ENCODE measurements at regions not wholly inside any gene's neighbourhood (a gene's known extent, or its start where the extent isn't known, plus 50 kb on each side); places are given as distances from the start of the nearest gene placed in this dataset.

DNA sequence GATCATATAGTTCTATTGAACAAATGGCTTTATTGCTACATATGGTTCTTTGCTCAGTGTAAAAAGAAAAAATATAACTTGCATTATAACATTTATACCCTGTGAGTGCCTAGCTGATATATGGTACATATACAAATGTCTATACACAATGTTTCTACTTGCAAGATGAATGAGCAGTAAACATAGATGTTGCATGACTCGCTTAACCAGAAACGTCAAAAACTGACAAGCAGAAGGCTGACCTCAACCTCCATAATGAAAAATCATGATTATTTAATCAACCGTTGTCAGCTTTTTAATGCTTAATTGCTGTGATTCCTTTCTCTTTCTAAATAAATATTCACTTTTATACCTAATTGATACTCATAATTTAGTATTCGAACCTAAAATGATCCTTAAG is 183.3 kb downstream of the PTN start:
- CTCF ChIA-PET: no interaction called here
- POLR2A ChIA-PET: no interaction called here
- TF ChIP-seq FOXA1 (IDR thresholded peaks at IDR 0.05) (no peak), TARDBP (IDR thresholded peaks at IDR 0.05) (no peak), SUZ12 (IDR thresholded peaks at IDR 0.05) (no peak), SP1 (IDR thresholded peaks at IDR 0.05) (no peak), ARNT (IDR thresholded peaks at IDR 0.05) (no peak), BHLHE40 (IDR thresholded peaks at IDR 0.05; ENCODE audit: borderline replicate concordance) (no peak), LEF1 (IDR thresholded peaks at IDR 0.05; ENCODE audit: borderline replicate concordance) (no peak), NFRKB (IDR thresholded peaks at IDR 0.05) (no peak), CTBP1 (IDR thresholded peaks at IDR 0.05; ENCODE audit: borderline replicate concordance) (no peak), FOXK2 (IDR thresholded peaks at IDR 0.05) (no peak), L3MBTL2 (conservative IDR thresholded peaks at IDR 0.05) (no peak), PKNOX1 (IDR thresholded peaks at IDR 0.05) (no peak)
- no peak for DNase-seq (ENCODE audit: extremely low spot score)

DNA sequence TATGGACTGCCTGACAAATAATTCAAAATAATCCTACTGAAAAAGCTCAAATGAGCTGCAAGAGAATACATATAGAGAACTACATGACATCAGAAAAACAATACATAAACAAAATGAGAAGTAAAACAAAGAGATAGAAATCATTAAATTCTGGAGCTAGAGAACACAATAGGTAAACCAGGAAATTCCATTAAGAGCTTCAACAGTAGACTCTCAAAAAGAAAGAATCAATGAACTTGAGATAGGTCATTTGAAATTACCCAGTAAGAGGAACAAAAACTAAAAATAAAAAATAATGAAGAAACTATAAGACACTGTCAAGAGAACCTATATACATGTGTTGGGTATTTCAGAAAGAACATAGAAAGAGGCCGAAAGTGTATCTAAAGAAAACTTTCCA is 186.3 kb downstream of the PTN start:
- DNase-seq (ENCODE audit: extremely low spot score): no peak
- TF ChIP-seq ZNF384 (IDR thresholded peaks at IDR 0.05) (no peak), NFRKB (IDR thresholded peaks at IDR 0.05) (no peak), BHLHE40 (IDR thresholded peaks at IDR 0.05; ENCODE audit: borderline replicate concordance) (no peak), SUZ12 (IDR thresholded peaks at IDR 0.05) (no peak)
- ChIA-PET CTCF (no interaction called here), POLR2A (no interaction called here)

DNA sequence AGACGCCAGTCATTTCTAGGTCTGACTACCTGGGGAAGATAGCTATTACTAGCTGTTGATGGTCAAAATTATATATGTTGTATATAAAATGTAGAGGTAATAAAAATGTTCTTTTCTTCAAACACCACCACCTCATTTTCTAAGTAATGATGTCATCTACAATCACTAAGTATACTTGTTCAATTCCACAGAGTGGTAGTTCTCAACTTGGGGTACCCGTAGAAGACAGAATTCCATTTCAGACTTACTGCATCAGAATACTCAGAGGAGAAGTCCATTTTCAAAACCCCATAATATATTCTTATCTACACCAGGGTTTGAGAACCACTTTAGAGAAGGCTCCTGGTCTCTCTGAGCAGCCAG is 191.9 kb downstream of the PTN start:
- ChIA-PET CTCF (no interaction called here), POLR2A (no interaction called here)
- TF ChIP-seq L3MBTL2 (conservative IDR thresholded peaks at IDR 0.05) (no peak), TARDBP (IDR thresholded peaks at IDR 0.05) (no peak), CTBP1 (IDR thresholded peaks at IDR 0.05; ENCODE audit: borderline replicate concordance) (no peak), PKNOX1 (IDR thresholded peaks at IDR 0.05) (no peak), NFRKB (IDR thresholded peaks at IDR 0.05) (no peak), ZNF384 (IDR thresholded peaks at IDR 0.05) (no peak), LEF1 (IDR thresholded peaks at IDR 0.05; ENCODE audit: borderline replicate concordance) (no peak), SUZ12 (IDR thresholded peaks at IDR 0.05) (no peak), FOXA1 (IDR thresholded peaks at IDR 0.05) (no peak), BHLHE40 (IDR thresholded peaks at IDR 0.05; ENCODE audit: borderline replicate concordance) (no peak), FOXM1 (IDR thresholded peaks at IDR 0.05; ENCODE audit: borderline replicate concordance) (no peak), SP1 (IDR thresholded peaks at IDR 0.05) (no peak), HDGF (IDR thresholded peaks at IDR 0.05; ENCODE audit: borderline replicate concordance) (no peak), FOXK2 (IDR thresholded peaks at IDR 0.05) (no peak), ARNT (IDR thresholded peaks at IDR 0.05) (no peak), ELF4 (IDR thresholded peaks at IDR 0.05) (no peak)
- no peak for DNase-seq (ENCODE audit: extremely low spot score)

DNA sequence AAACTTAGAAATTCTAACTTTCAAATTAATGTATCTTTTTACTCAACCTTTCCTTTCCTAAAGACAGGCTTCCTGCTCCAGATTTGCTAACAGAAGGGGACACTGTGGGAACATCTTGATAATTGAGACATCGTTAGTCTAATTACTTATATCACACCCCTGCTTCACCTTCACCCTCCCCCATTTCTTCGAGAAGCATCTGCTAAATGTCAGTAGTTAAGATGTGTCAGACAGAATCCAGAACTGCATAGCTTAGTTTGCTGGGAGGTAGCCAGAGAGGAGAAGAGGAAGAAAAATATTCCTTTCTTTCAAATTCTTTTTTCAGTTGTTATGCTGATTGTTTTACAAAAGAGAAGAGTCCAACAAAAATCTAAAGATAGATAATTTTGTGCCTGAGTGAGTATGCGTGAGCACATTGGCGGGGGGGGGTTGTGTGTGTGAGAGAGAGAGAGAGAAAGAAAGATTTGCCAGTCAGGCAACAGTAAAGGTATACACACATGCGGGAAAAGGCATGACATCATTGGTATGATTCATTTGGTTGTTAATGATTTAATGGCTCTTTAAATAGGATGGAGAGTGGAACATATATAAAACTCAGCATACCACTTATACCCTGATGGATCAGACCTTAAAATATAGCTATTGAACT is 192.4 kb downstream of the PTN start:
- no peak for DNase-seq (ENCODE audit: extremely low spot score)
- TF ChIP-seq CTBP1 (IDR thresholded peaks at IDR 0.05; ENCODE audit: borderline replicate concordance): no peak
- TF ChIP-seq ZNF384 (IDR thresholded peaks at IDR 0.05): no peak
- no peak for TF ChIP-seq FOXK2 (IDR thresholded peaks at IDR 0.05)
- no peak for TF ChIP-seq SUZ12 (IDR thresholded peaks at IDR 0.05)
- no peak for TF ChIP-seq HDGF (IDR thresholded peaks at IDR 0.05; ENCODE audit: borderline replicate concordance)
- TF ChIP-seq LEF1 (IDR thresholded peaks at IDR 0.05; ENCODE audit: borderline replicate concordance): no peak
- TF ChIP-seq PKNOX1 (IDR thresholded peaks at IDR 0.05): no peak
- TF ChIP-seq ELF4 (IDR thresholded peaks at IDR 0.05): no peak
- TF ChIP-seq SP1 (IDR thresholded peaks at IDR 0.05): no peak
- TF ChIP-seq TARDBP (IDR thresholded peaks at IDR 0.05): no peak
- TF ChIP-seq BHLHE40 (IDR thresholded peaks at IDR 0.05; ENCODE audit: borderline replicate concordance): no peak
- no peak for TF ChIP-seq FOXA1 (IDR thresholded peaks at IDR 0.05)
- no peak for TF ChIP-seq FOXM1 (IDR thresholded peaks at IDR 0.05; ENCODE audit: borderline replicate concordance)
- TF ChIP-seq L3MBTL2 (conservative IDR thresholded peaks at IDR 0.05): no peak
- no peak for TF ChIP-seq NFRKB (IDR thresholded peaks at IDR 0.05)
- ChIA-PET CTCF (no interaction called here), POLR2A (no interaction called here)

GRCh38 chr7:137147338-137147720 is 196.2 kb downstream of the PTN start:
- TF ChIP-seq L3MBTL2 (conservative IDR thresholded peaks at IDR 0.05): no peak
- no peak for TF ChIP-seq FOXA1 (IDR thresholded peaks at IDR 0.05)
- TF ChIP-seq HDGF (IDR thresholded peaks at IDR 0.05; ENCODE audit: borderline replicate concordance): no peak
- no peak for TF ChIP-seq NFRKB (IDR thresholded peaks at IDR 0.05)
- no peak for TF ChIP-seq ELF4 (IDR thresholded peaks at IDR 0.05)
- TF ChIP-seq ZNF384 (IDR thresholded peaks at IDR 0.05): no peak
- TF ChIP-seq SP1 (IDR thresholded peaks at IDR 0.05): no peak
- no peak for TF ChIP-seq FOXM1 (IDR thresholded peaks at IDR 0.05; ENCODE audit: borderline replicate concordance)
- no peak for TF ChIP-seq BHLHE40 (IDR thresholded peaks at IDR 0.05; ENCODE audit: borderline replicate concordance)
- TF ChIP-seq FOXK2 (IDR thresholded peaks at IDR 0.05): no peak
- TF ChIP-seq TARDBP (IDR thresholded peaks at IDR 0.05): no peak
- TF ChIP-seq ARNT (IDR thresholded peaks at IDR 0.05): no peak
- TF ChIP-seq PKNOX1 (IDR thresholded peaks at IDR 0.05): no peak
- CTCF ChIA-PET: no interaction called here
- POLR2A ChIA-PET: no interaction called here
- no peak for DNase-seq (ENCODE audit: extremely low spot score)

Data from HEK293T (cell line).